ENCODE measurements at regions not wholly inside any gene's neighbourhood (a gene's known extent, or its start where the extent isn't known, plus 50 kb on each side); places are given as distances from the start of the nearest gene placed in this dataset.
"Not testable (repeated sequence)": the region's sequence is repeated elsewhere in the genome, so short reads cannot be mapped to it uniquely, and the experiment has no call there.

- no peak for DNase-seq (ENCODE audit: low spot score)
These were observed 1805.5 kb downstream of the BRINP3 start for GRCh38 chr1:188672153-188672552.

- DNase-seq (ENCODE audit: low spot score) = no peak
These were observed 1788.1 kb downstream of the BRINP3 start for GRCh38 chr1:188689542-188689941.

GRCh38 chr1:188700116-188700515, 1777.5 kb downstream of the BRINP3 start:
- DNase-seq (ENCODE audit: low spot score) = no peak

GRCh38 chr1:188706742-188707141, 1770.9 kb downstream of the BRINP3 start:
- DNase-seq (ENCODE audit: low spot score) = no peak

GRCh38 chr1:188708795-188709535, 1768.7 kb downstream of the BRINP3 start:
- DNase-seq (ENCODE audit: low spot score) = no peak

- DNase-seq (ENCODE audit: low spot score) = no peak
These were observed 1762.1 kb downstream of the BRINP3 start for GRCh38 chr1:188715566-188715965.

GRCh38 chr1:188719735-188720134, 1757.9 kb downstream of the BRINP3 start:
- DNase-seq (ENCODE audit: low spot score) = no peak

GRCh38 chr1:188723332-188724020, 1754.2 kb downstream of the BRINP3 start:
- no peak for DNase-seq (ENCODE audit: low spot score)

- DNase-seq (ENCODE audit: low spot score) = no peak
These were observed 1748.6 kb downstream of the BRINP3 start for GRCh38 chr1:188729039-188729438.

- no peak for DNase-seq (ENCODE audit: low spot score)
These were observed 1742.1 kb downstream of the BRINP3 start for GRCh38 chr1:188735567-188735966.

- DNase-seq (ENCODE audit: low spot score) = not testable (repeated sequence)
These were observed 1728.4 kb downstream of the BRINP3 start for GRCh38 chr1:188749275-188749674.

- not testable (repeated sequence) for DNase-seq (ENCODE audit: low spot score)
These were observed 1725.6 kb downstream of the BRINP3 start for GRCh38 chr1:188752027-188752426.

GRCh38 chr1:188757747-188758146, 1719.9 kb downstream of the BRINP3 start:
- DNase-seq (ENCODE audit: low spot score) = not testable (repeated sequence)

- no peak for DNase-seq (ENCODE audit: low spot score)
These were observed 1716.4 kb downstream of the BRINP3 start for GRCh38 chr1:188761226-188761625.

GRCh38 chr1:188762166-188762743, 1715.4 kb downstream of the BRINP3 start:
- no peak for DNase-seq (ENCODE audit: low spot score)

GRCh38 chr1:188763541-188763940, 1714.1 kb downstream of the BRINP3 start:
- DNase-seq (ENCODE audit: low spot score) = no peak

- no peak for DNase-seq (ENCODE audit: low spot score)
These were observed 1708.5 kb downstream of the BRINP3 start for GRCh38 chr1:188769181-188769580.

GRCh38 chr1:188769936-188770335, 1707.7 kb downstream of the BRINP3 start:
- DNase-seq (ENCODE audit: low spot score) = no peak

GRCh38 chr1:188778578-188778977, 1699.1 kb downstream of the BRINP3 start:
- DNase-seq (ENCODE audit: low spot score) = no peak

- no peak for DNase-seq (ENCODE audit: low spot score)
These were observed 1695.3 kb downstream of the BRINP3 start for GRCh38 chr1:188782220-188782841.

GRCh38 chr1:188794969-188795368, 1682.7 kb downstream of the BRINP3 start:
- no peak for DNase-seq (ENCODE audit: low spot score)

GRCh38 chr1:188812153-188812552, 1665.5 kb downstream of the BRINP3 start:
- not testable (repeated sequence) for DNase-seq (ENCODE audit: low spot score)

All from mesenteric fat pad (tissue), 1 donor.